ENCODE measurements at regions not wholly inside any gene's neighbourhood (a gene's known extent, or its start where the extent isn't known, plus 50 kb on each side); places are given as distances from the start of the nearest gene placed in this dataset.
"Not testable (repeated sequence)": the region's sequence is repeated elsewhere in the genome, so short reads cannot be mapped to it uniquely, and the experiment has no call there.

GRCh38 chr9:104326912-104327311 lies 177.2 kb upstream of the OR13F1 start:
- DNase-seq (ENCODE audit: low spot score): no peak

- no peak for DNase-seq (ENCODE audit: low spot score)
Observed at GRCh38 chr9:104329245-104329644, 174.8 kb upstream of the OR13F1 start.

GRCh38 chr9:104330841-104331240 lies 173.2 kb upstream of the OR13F1 start:
- no peak for DNase-seq (ENCODE audit: low spot score)

- no peak for DNase-seq (ENCODE audit: low spot score)
Observed at GRCh38 chr9:104334549-104334948, 169.5 kb upstream of the OR13F1 start.

GRCh38 chr9:104339692-104340091 lies 164.4 kb upstream of the OR13F1 start:
- no peak for DNase-seq (ENCODE audit: low spot score)

- DNase-seq (ENCODE audit: low spot score): no peak
Observed at GRCh38 chr9:104342552-104342951, 161.5 kb upstream of the OR13F1 start.

- no peak for DNase-seq (ENCODE audit: low spot score)
Observed at GRCh38 chr9:104345061-104345460, 159.0 kb upstream of the OR13F1 start.

- DNase-seq (ENCODE audit: low spot score): no peak
Observed at GRCh38 chr9:104350541-104350940, 153.5 kb upstream of the OR13F1 start.

GRCh38 chr9:104351726-104352125 lies 152.3 kb upstream of the OR13F1 start:
- no peak for DNase-seq (ENCODE audit: low spot score)

GRCh38 chr9:104361207-104361606 lies 142.9 kb upstream of the OR13F1 start:
- DNase-seq (ENCODE audit: low spot score): no peak

GRCh38 chr9:104362912-104363472 lies 141.1 kb upstream of the OR13F1 start:
- no peak for DNase-seq (ENCODE audit: low spot score)

- no peak for DNase-seq (ENCODE audit: low spot score)
Observed at GRCh38 chr9:104367507-104367906, 136.6 kb upstream of the OR13F1 start.

- DNase-seq (ENCODE audit: low spot score): not testable (repeated sequence)
Observed at GRCh38 chr9:104368318-104368717, 135.7 kb upstream of the OR13F1 start.

GRCh38 chr9:104374711-104375110 lies 129.4 kb upstream of the OR13F1 start:
- DNase-seq (ENCODE audit: low spot score): no peak

- no peak for DNase-seq (ENCODE audit: low spot score)
Observed at GRCh38 chr9:104386013-104386412, 118.0 kb upstream of the OR13F1 start.

GRCh38 chr9:104386425-104387069 lies 117.5 kb upstream of the OR13F1 start:
- DNase-seq (ENCODE audit: low spot score): peak; percentile 61

- DNase-seq (ENCODE audit: low spot score): no peak
Observed at GRCh38 chr9:104388071-104388470, 116.0 kb upstream of the OR13F1 start.

- no peak for DNase-seq (ENCODE audit: low spot score)
Observed at GRCh38 chr9:104389341-104389740, 114.7 kb upstream of the OR13F1 start.

GRCh38 chr9:104394901-104395300 lies 109.2 kb upstream of the OR13F1 start:
- not testable (repeated sequence) for DNase-seq (ENCODE audit: low spot score)

- DNase-seq (ENCODE audit: low spot score): no peak
Observed at GRCh38 chr9:104412238-104412637, 91.8 kb upstream of the OR13F1 start.

GRCh38 chr9:104416470-104416869 lies 87.6 kb upstream of the OR13F1 start:
- DNase-seq (ENCODE audit: low spot score): no peak

GRCh38 chr9:104417296-104417695 lies 86.8 kb upstream of the OR13F1 start:
- no peak for DNase-seq (ENCODE audit: low spot score)

GRCh38 chr9:104429031-104429546 lies 75.0 kb upstream of the OR13F1 start:
- DNase-seq (ENCODE audit: low spot score): no peak

GRCh38 chr9:104435059-104435458 lies 69.0 kb upstream of the OR13F1 start:
- DNase-seq (ENCODE audit: low spot score): no peak

Measured in GM03348 (cell line).